NOMO-1 (cell line): ENCODE measurements at regions not wholly inside any gene's neighbourhood (a gene's known extent, or its start where the extent isn't known, plus 50 kb on each side); places are given as distances from the start of the nearest gene placed in this dataset.
"Not testable (repeated sequence)": the region's sequence is repeated elsewhere in the genome, so short reads cannot be mapped to it uniquely, and the experiment has no call there.

ENCODE experiments used
- DNase-seq, 2 experiments: peaks; one replicate each; lab custom pipeline; 2025; ENCODE audit not compliant: unreplicated experiment in 2 of 2; lab: John Stamatoyannopoulos, UW

DNA sequence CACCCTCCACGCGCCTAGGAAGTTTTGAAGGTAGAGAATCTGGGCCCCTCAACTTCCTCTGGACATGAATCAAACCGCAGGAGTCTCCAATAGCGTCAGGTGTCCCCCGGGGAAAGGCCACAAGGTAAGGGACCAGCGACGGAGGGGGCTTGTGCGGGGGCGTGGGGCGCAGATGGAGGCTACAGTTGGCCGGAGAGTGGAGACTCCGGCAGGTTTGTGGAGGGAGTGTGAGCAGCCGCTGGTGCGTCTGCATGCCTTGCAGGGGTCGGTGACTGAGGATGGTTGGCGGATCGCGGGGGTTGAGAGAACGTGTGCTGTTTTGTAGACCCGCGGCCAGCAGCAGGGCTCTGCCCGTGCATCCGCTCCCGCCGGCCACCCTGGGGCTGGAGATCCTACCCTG is 303.3 kb upstream of the DPP6 start:
- DNase-seq = not testable (repeated sequence)

GRCh38 chr7:153765869-153766268 is 286.3 kb upstream of the DPP6 start:
- not testable (repeated sequence) for DNase-seq

DNA sequence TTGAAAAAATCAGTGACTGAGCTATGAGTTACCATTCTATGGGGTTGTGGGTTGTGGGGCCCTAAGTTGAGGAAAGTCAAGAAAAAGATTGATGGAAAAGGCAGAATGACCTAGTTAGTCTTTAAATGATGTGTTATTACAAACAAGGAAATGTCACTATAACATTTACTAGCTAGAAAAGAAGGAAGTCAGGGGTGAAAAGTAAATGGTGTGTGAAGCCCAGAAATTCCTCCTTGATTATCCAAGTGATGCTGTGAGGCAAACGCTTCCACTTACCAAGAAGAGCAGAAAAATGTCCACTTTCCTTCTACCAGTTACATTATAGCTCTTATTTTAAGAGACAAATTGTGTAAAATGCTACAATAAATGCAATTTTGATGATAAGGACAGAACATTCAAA is 285.3 kb upstream of the DPP6 start:
- DNase-seq = not testable (repeated sequence)

DNA sequence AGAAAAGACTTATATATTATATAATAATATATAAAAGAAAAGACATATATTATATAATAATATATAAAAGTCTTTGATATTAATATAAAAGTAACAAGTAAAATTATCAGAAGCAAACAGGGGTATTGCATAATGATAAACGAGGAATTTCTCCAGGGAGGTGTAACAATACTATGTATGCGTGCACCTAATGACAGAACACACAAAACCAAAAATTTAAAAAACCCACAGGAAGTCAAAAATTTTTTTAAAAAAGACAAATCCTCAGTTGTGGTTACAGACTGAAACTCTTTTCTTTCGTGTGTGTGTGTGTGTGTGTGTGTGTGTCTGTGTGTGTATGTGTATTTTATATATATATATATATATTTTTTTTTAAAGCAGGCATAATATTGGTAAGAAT is 279.2 kb upstream of the DPP6 start:
- no peak for DNase-seq

GRCh38 chr7:153776940-153777339 is 275.3 kb upstream of the DPP6 start:
- not testable (repeated sequence) for DNase-seq

GRCh38 chr7:153797363-153797762 is 254.8 kb upstream of the DPP6 start:
- DNase-seq = not testable (repeated sequence)

DNA sequence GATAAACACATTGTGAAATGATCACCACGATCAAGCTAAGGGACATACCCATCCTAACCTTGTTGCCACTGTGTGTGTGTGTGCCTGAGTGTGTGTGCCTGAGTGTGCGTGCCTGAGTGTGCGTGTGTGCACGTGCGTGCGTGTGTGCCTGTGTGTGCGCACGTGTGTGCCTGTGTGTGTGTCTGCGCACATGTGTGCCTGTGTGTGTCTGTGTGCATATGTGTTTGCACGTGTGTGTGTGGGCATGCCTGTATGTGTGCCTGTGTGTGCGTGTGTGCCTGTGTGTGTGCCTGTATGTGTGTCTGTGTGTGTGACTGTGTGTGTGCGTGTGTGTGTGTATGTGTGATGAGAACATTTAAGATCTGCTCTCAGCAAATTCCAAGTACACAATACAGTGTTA is 244.1 kb upstream of the DPP6 start:
- no peak for DNase-seq

GRCh38 chr7:153829525-153829924 is 222.7 kb upstream of the DPP6 start:
- no peak for DNase-seq

- no peak for DNase-seq
Observed at GRCh38 chr7:153832160-153832559, 220.0 kb upstream of the DPP6 start.

DNA sequence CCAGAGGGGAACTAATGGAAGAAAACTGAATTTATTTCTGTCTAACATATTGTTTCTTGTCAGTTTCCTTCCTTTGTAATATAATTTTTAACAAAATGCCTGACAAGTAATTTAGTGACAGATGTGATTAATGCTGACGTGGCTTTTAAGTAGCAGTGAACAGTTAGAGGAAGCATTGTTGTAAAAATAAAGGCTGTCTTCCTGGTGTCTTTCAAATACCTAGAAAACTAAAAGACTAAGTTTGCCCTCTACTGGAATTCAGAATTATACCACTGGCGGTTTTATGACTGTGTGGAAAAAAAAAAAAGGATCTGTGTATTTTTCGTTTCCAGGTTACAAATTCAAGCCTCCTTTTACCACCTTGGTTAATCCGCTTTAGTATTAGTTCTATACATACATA is 217.1 kb upstream of the DPP6 start:
- no peak for DNase-seq

- no peak for DNase-seq
Observed at GRCh38 chr7:153835712-153836265, 216.4 kb upstream of the DPP6 start.

DNA sequence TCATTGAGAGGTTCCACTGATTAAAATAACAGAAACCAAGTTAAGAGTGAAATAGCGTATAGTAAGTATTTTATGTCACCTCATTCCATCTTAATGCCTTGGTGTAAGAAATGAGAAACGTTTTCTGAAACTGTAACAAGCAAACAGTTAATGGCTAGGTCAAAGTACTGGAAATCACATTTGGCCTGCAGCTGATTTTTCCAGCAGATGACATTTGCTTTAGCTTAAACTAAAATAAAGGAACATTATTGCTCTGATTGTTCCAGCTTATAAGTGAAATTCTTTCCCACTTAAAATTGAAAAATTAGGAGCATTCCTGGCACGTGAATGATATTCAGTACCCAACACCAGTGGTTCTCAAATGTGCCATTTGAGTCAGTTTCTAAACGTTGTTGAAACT is 213.6 kb upstream of the DPP6 start:
- DNase-seq = no peak

- no peak for DNase-seq
Observed at GRCh38 chr7:153840861-153841260, 211.3 kb upstream of the DPP6 start.

DNA sequence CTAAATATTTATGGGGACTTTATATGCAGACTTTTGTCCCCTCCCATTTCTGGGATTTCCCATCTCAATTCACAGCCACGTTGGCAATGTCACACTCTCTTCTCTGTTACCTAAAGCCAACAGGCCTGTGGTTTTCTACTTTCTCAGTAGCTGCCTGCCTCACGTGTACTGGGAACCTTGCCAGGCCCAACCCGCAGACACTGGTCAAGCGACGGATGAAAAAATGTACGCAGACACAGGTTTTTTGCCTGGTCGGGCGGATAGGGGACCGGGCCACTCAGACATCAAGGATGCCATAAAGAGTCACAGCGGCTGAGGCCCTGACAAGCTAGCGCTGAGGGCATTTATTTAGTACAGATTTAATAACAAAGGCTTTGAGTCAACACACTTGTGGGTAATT is 204.4 kb upstream of the DPP6 start:
- DNase-seq = no peak

- no peak for DNase-seq
Observed at GRCh38 chr7:153852261-153852660, 199.9 kb upstream of the DPP6 start.

- no peak for DNase-seq
Observed at GRCh38 chr7:153858355-153858754, 193.8 kb upstream of the DPP6 start.

DNA sequence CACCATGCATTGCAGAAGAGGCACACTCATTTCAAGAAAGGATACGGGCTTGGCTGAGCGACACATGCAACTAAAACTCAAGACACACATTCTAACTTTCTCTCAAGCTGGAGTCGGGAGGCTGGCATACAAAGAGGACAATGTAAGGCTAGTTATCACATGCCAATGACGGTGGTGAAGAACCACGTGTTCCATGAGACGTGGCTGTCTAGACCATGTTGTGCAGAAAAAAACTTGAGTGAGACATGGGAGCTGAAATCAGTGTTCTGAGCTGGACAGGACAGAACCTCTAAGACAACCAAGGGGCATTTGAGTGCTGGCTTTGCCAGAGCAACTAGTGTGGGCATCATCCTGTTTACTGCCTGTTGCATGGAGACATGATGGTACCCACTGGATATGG is 193.0 kb upstream of the DPP6 start:
- DNase-seq = no peak

- no peak for DNase-seq
Observed at GRCh38 chr7:153886506-153887441, 165.4 kb upstream of the DPP6 start.

DNA sequence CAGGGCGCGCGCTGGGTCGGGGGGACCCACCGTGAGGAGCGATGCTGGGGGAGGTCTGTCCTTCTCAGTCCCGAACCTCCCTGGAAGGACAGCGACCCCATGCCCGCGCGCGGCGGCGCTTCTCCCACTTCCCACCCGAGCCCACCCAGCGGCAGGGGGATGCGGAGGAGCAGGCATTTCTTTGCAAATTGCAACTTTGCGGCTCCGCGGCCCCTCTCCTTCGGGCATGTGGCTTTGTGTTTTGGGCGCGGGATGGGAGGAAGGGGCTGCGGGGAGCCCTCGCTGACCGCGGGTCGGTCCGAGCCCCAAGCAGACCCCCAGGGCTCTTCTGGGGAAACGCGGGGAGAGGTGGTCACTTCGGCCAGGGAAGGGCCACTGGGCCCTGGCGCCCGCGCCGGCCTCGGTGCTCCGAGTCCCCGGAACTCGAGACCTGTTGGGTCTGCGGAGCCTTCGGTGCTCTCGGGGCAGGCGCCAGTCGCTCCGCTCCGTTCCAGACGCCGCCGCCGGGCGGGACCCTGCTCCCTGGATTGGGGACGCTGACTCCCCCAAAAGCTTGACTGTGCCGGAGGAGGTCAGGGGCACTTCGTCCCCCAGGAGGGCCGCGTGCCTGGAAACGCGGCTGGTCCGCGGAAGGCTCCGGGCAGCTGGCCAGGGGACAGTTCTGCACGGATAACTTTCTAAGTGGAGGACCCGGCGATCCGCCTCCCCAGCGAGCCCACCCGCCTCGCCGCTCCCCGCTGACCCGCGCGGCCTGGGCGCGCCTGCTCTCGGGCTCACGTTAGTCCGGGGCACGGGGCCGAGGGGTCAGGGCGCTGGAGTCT is 164.2 kb upstream of the DPP6 start:
- DNase-seq = no peak

GRCh38 chr7:153891990-153892389 is 160.2 kb upstream of the DPP6 start:
- DNase-seq = no peak

- no peak for DNase-seq
Observed at GRCh38 chr7:153902862-153903261, 149.3 kb upstream of the DPP6 start.
